ENCODE measurements at regions not wholly inside any gene's neighbourhood (a gene's known extent, or its start where the extent isn't known, plus 50 kb on each side); places are given as distances from the start of the nearest gene placed in this dataset.

- Histone ChIP-seq H3K4me3 (ENCODE audit: low read depth in 2 of 2, low read length in 2 of 2) (no peak overlapping the region), H3K27me3 (ENCODE audit: control insufficient read depth, insufficient read depth, low read length) (no peaks in the 10 kb centered on the region), H3K36me3 (ENCODE audit: control insufficient read depth, insufficient read depth, low read length) (no peaks in the 10 kb centered on the region), H3K9me3 (ENCODE audit: control insufficient read depth, insufficient read depth, low read depth, low read length) (no peaks in the 10 kb centered on the region), H3K4me1 (ENCODE audit: control insufficient read depth, insufficient read depth, low read length) (no peaks in the 10 kb centered on the region), H3K27ac (ENCODE audit: low read length) (no peak overlapping the region)
- TF ChIP-seq SIN3A (IDR thresholded peaks at IDR 0.05; ENCODE audit: borderline replicate concordance, insufficient read depth, low read depth, low read length), result no peak
- ChIA-PET POLR2A (no interaction called here), CTCF (no interaction called here)
- DNase-seq (ENCODE audit: low read depth, low spot score), result no peak
- in situ Hi-C loops (cut with HindIII; ENCODE audit: low pct_unique_long_range_greater_than_20kb, low sequenced_read_pairs) (no loop called here), intact Hi-C loops (cut with micrococcal nuclease; ENCODE audit: unreplicated experiment) (loop anchor here (10.0 kb wide), 1 partner anchor 59 kb away; no protein-coding TSS in a partner anchor)
- no TSS peak for BruUV-seq (replicated peaks)
- ATAC-seq, result no peak
These were observed 338.0 kb downstream of the AASDHPPT start for GRCh38 chr11:106415510-106415909.

GRCh38 chr11:106418791-106419190, 341.3 kb downstream of the AASDHPPT start:
- H3K27ac ChIP-seq (ENCODE audit: low read length), result no peak overlapping the region
- no peaks in the 10 kb centered on the region for H3K9me3 ChIP-seq (ENCODE audit: control insufficient read depth, insufficient read depth, low read depth, low read length)
- in situ Hi-C loops (cut with HindIII; ENCODE audit: low pct_unique_long_range_greater_than_20kb, low sequenced_read_pairs) (no loop called here), intact Hi-C loops (cut with micrococcal nuclease; ENCODE audit: unreplicated experiment) (loop anchor here (10.0 kb wide), 1 partner anchor 56 kb away; no protein-coding TSS in a partner anchor)
- ChIA-PET POLR2A (no interaction called here), CTCF (no interaction called here)
- H3K4me3 ChIP-seq (ENCODE audit: low read depth in 2 of 2, low read length in 2 of 2), result no peak overlapping the region
- DNase-seq (ENCODE audit: low read depth, low spot score) (no peak), ATAC-seq (no peak)
- TF ChIP-seq, protein P1, sequence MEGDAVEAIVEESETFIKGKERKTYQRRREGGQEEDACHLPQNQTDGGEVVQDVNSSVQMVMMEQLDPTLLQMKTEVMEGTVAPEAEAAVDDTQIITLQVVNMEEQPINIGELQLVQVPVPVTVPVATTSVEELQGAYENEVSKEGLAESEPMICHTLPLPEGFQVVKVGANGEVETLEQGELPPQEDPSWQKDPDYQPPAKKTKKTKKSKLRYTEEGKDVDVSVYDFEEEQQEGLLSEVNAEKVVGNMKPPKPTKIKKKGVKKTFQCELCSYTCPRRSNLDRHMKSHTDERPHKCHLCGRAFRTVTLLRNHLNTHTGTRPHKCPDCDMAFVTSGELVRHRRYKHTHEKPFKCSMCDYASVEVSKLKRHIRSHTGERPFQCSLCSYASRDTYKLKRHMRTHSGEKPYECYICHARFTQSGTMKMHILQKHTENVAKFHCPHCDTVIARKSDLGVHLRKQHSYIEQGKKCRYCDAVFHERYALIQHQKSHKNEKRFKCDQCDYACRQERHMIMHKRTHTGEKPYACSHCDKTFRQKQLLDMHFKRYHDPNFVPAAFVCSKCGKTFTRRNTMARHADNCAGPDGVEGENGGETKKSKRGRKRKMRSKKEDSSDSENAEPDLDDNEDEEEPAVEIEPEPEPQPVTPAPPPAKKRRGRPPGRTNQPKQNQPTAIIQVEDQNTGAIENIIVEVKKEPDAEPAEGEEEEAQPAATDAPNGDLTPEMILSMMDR (IDR thresholded peaks at IDR 0.05), result no peak
- TF ChIP-seq POLR2AphosphoS5 (IDR thresholded peaks at IDR 0.05; ENCODE audit: low read depth, low read length), result no peak
- no peak for TF ChIP-seq SIN3A (IDR thresholded peaks at IDR 0.05; ENCODE audit: borderline replicate concordance, insufficient read depth, low read depth, low read length)
- no peak for TF ChIP-seq TCF7L2 (IDR thresholded peaks at IDR 0.05; ENCODE audit: low read depth, low read length)
- TF ChIP-seq, protein P2, sequence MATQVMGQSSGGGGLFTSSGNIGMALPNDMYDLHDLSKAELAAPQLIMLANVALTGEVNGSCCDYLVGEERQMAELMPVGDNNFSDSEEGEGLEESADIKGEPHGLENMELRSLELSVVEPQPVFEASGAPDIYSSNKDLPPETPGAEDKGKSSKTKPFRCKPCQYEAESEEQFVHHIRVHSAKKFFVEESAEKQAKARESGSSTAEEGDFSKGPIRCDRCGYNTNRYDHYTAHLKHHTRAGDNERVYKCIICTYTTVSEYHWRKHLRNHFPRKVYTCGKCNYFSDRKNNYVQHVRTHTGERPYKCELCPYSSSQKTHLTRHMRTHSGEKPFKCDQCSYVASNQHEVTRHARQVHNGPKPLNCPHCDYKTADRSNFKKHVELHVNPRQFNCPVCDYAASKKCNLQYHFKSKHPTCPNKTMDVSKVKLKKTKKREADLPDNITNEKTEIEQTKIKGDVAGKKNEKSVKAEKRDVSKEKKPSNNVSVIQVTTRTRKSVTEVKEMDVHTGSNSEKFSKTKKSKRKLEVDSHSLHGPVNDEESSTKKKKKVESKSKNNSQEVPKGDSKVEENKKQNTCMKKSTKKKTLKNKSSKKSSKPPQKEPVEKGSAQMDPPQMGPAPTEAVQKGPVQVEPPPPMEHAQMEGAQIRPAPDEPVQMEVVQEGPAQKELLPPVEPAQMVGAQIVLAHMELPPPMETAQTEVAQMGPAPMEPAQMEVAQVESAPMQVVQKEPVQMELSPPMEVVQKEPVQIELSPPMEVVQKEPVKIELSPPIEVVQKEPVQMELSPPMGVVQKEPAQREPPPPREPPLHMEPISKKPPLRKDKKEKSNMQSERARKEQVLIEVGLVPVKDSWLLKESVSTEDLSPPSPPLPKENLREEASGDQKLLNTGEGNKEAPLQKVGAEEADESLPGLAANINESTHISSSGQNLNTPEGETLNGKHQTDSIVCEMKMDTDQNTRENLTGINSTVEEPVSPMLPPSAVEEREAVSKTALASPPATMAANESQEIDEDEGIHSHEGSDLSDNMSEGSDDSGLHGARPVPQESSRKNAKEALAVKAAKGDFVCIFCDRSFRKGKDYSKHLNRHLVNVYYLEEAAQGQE (IDR thresholded peaks at IDR 0.05; ENCODE audit: insufficient read depth in 1 of 2, low read depth in 2 of 2, low read length in 1 of 2), result no peak
- no peaks in the 10 kb centered on the region for H3K27me3 ChIP-seq (ENCODE audit: control insufficient read depth, insufficient read depth, low read length)
- no peaks in the 10 kb centered on the region for H3K36me3 ChIP-seq (ENCODE audit: control insufficient read depth, insufficient read depth, low read length)
- BruUV-seq (replicated peaks), result no TSS peak
- H3K4me1 ChIP-seq (ENCODE audit: control insufficient read depth, insufficient read depth, low read length), result no peaks in the 10 kb centered on the region

DNA sequence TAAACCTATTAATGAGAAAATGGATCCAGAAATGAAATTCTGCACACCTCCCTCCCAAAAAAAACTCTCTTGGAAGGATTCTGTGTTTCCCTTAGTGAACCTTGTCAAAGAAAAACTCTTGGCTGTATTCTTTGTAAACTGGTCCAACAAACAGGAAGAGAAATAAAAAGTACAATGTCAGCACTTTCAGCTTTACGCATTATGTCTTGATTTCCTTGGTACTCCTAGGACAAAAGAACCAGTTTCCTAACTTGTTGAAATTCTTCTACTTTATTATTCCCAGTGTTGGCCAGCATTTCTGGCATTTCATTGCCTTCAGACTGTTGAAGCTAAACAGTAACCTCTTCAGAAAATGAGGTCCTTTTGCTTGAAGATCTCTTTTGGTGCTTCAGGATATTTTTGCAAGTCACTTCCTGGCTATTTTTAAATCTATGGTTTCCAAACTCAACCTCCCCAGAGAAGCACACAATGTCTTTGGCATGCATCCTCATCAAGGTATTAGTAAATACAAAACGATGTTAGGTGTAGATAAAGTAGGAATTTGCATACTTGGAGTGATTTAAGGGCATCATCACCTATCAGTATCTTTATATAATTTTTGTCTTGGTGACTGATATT, 342.7 kb downstream of the AASDHPPT start:
- Histone ChIP-seq H3K4me1 (ENCODE audit: control insufficient read depth, insufficient read depth, low read length) (no peaks in the 10 kb centered on the region), H3K27ac (ENCODE audit: low read length) (no peak overlapping the region), H3K9me3 (ENCODE audit: control insufficient read depth, insufficient read depth, low read depth, low read length) (no peaks in the 10 kb centered on the region), H3K4me3 (ENCODE audit: low read depth in 2 of 2, low read length in 2 of 2) (no peak overlapping the region), H3K27me3 (ENCODE audit: control insufficient read depth, insufficient read depth, low read length) (no peaks in the 10 kb centered on the region), H3K36me3 (ENCODE audit: control insufficient read depth, insufficient read depth, low read length) (no peaks in the 10 kb centered on the region)
- in situ Hi-C loops (cut with HindIII; ENCODE audit: low pct_unique_long_range_greater_than_20kb, low sequenced_read_pairs) (no loop called here), intact Hi-C loops (cut with micrococcal nuclease; ENCODE audit: unreplicated experiment) (no loop called here)
- ChIA-PET POLR2A (no interaction called here), CTCF (no interaction called here)
- BruUV-seq (replicated peaks), result no TSS peak
- TF ChIP-seq TCF7L2 (IDR thresholded peaks at IDR 0.05; ENCODE audit: low read depth, low read length), result no peak
- TF ChIP-seq, protein P1 (IDR thresholded peaks at IDR 0.05), result no peak
- TF ChIP-seq POLR2AphosphoS5 (IDR thresholded peaks at IDR 0.05; ENCODE audit: low read depth, low read length), result no peak
- TF ChIP-seq, protein P2 (IDR thresholded peaks at IDR 0.05; ENCODE audit: insufficient read depth in 1 of 2, low read depth in 2 of 2, low read length in 1 of 2), result no peak
- TF ChIP-seq SIN3A (IDR thresholded peaks at IDR 0.05; ENCODE audit: borderline replicate concordance, insufficient read depth, low read depth, low read length), result no peak
- no peak for DNase-seq (ENCODE audit: low read depth, low spot score)
- ATAC-seq, result no peak
